ENCODE measurements at regions not wholly inside any gene's neighbourhood (a gene's known extent, or its start where the extent isn't known, plus 50 kb on each side); places are given as distances from the start of the nearest gene placed in this dataset.

DNA sequence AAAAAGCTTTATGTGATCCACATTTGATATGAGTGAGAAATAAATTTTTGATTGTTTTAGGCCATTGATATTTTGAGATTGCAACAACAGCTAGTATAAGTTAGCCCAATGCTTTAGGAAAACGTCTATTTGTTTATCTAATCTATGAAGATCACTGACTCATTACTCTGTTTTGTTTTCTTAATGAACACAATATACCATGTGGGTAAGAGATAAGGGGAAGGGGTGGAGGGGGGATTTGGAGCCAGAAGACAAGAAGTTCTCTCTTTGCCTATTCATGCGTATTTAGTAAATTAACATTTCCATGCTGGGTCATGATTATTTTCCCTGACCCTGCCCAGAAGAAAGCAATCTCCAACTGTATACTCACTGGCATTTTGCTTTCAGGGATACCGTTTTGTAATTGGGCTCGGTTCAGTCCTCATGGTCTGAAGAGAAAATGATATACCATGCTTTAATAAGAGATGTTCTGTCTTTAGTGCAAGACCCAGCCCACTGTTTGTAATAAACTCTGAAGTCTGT lies 359.5 kb upstream of the NPSR1 start:
- Histone ChIP-seq H3K18ac (ENCODE audit: insufficient read length, low read depth, low read length) (no peak overlapping the region), H3K27me3 (ENCODE audit: insufficient read depth, low read length) (no peaks in the 10 kb centered on the region), H2BK15ac (ENCODE audit: low read depth, low read length) (no peak overlapping the region), H3K23ac (ENCODE audit: insufficient read length, low read depth, low read length) (no peak overlapping the region), H2BK20ac (ENCODE audit: low read depth, low read length, poor library complexity, severe bottlenecking) (no peak overlapping the region), H3K4me1 (ENCODE audit: insufficient read depth, low read length) (peaks cover 5% of the 10 kb centered on the region; the same call in 1 of the 2 replicates), H2BK5ac (ENCODE audit: insufficient read length, low read length) (no peak overlapping the region), H3K27ac (ENCODE audit: insufficient read length, low read depth, low read length) (no peak overlapping the region), H3K9me3 (ENCODE audit: control insufficient read depth, low read depth, low read length) (no peaks in the 10 kb centered on the region), H3T11ph (ENCODE audit: low read length) (no peak overlapping the region), H3K23me2 (ENCODE audit: insufficient read length, low read depth, low read length, poor library complexity, severe bottlenecking) (no peaks in the 10 kb centered on the region), H3K79me2 (ENCODE audit: insufficient read depth, low read length) (no peaks in the 10 kb centered on the region), H3K4me2 (ENCODE audit: insufficient read depth, insufficient read length, low read length) (no peak overlapping the region), H2BK12ac (ENCODE audit: insufficient read length, low read depth, low read length) (no peak overlapping the region), H2AFZ (ENCODE audit: low read length) (no peak overlapping the region), H4K91ac (ENCODE audit: insufficient read length, low read depth, low read length) (no peak overlapping the region), H3K79me1 (ENCODE audit: insufficient read depth, low read depth, low read length, poor library complexity, severe bottlenecking) (no peaks in the 10 kb centered on the region), H3K9ac (ENCODE audit: extremely low read depth, insufficient read length, low read length) (no peak overlapping the region), H3K4ac (ENCODE audit: low read depth, low read length) (no peak overlapping the region), H4K5ac (ENCODE audit: insufficient read length, low read depth, low read length) (no peak overlapping the region), H3K14ac (ENCODE audit: insufficient read depth, low read length) (no peak overlapping the region), H2AK5ac (ENCODE audit: insufficient read length, low read length) (no peak overlapping the region), H2BK120ac (ENCODE audit: low read depth, low read length, poor library complexity, severe bottlenecking) (no peak overlapping the region), H3K56ac (ENCODE audit: insufficient read length, low read depth, low read length) (no peak overlapping the region), H4K8ac (replicated peaks; ENCODE audit: insufficient read length, low read depth, low read length) (no peak overlapping the region), H4K20me1 (ENCODE audit: control insufficient read depth, insufficient read depth, insufficient read length) (no peaks in the 10 kb centered on the region)
- peak overlapping the region in 1 of 3 experiments; percentile 85; a peak in 1 of 7 replicates for H3K27ac Mint-ChIP-seq
- no peak overlapping the region for H3K4me3 Mint-ChIP-seq
- no peaks in the 10 kb centered on the region for H3K27me3 Mint-ChIP-seq (ENCODE audit: low read depth)
- no peak for DNase-seq
- WGBS (ENCODE audit: extremely low coverage, insufficient read length, low lambda C conversion rate) = no CpG with 5 or more reads among the region's 4 CpGs
- H3K4me1 Mint-ChIP-seq = peaks cover 36 to 41% of the 10 kb centered on the region in 2 experiments
- H3K36me3 Mint-ChIP-seq (ENCODE audit: insufficient read depth in 1 of 3, low read depth in 3 of 3) = peaks cover 0 to 3% (median under 1%) of the 10 kb centered on the region in 3 experiments; a peak in 2 of 7 replicates
- H3K9me3 Mint-ChIP-seq = no peaks in the 10 kb centered on the region
- TF ChIP-seq, protein P1, sequence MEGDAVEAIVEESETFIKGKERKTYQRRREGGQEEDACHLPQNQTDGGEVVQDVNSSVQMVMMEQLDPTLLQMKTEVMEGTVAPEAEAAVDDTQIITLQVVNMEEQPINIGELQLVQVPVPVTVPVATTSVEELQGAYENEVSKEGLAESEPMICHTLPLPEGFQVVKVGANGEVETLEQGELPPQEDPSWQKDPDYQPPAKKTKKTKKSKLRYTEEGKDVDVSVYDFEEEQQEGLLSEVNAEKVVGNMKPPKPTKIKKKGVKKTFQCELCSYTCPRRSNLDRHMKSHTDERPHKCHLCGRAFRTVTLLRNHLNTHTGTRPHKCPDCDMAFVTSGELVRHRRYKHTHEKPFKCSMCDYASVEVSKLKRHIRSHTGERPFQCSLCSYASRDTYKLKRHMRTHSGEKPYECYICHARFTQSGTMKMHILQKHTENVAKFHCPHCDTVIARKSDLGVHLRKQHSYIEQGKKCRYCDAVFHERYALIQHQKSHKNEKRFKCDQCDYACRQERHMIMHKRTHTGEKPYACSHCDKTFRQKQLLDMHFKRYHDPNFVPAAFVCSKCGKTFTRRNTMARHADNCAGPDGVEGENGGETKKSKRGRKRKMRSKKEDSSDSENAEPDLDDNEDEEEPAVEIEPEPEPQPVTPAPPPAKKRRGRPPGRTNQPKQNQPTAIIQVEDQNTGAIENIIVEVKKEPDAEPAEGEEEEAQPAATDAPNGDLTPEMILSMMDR (conservative IDR thresholded peaks at IDR 0.05) = no peak

Data from H9 (cell line).